GM19395 (cell line): ENCODE measurements at regions not wholly inside any gene's neighbourhood (a gene's known extent, or its start where the extent isn't known, plus 50 kb on each side); places are given as distances from the start of the nearest gene placed in this dataset.

Source experiments
- ATAC-seq: cut with Tn5 transposase; IDR thresholded peaks from one replicate; pipeline ENCODE4 v1.9.1; 2021; ENCODE audit warnings: mild to moderate bottlenecking, moderate library complexity; ENCODE audit not compliant: unreplicated experiment

DNA sequence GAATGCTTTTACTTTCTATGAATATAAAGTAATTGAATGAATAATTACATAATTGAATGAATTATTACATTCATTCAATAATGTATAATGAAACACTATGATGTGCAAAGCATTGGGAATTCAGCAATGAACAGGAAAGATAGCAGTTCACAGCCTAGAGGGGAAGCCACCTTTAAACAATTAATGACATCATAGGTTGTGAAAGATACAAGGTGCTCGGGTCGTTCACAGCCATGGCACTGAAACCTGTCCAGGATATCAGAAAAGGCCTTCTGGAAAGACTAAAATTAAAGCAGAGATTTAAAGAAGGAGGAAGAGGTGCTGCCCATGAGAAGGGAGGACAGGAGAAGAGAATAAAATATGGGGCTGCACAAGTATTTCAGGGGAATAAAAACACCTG, 171.4 kb upstream of the KLF4 start:
- ATAC-seq: no peak

DNA sequence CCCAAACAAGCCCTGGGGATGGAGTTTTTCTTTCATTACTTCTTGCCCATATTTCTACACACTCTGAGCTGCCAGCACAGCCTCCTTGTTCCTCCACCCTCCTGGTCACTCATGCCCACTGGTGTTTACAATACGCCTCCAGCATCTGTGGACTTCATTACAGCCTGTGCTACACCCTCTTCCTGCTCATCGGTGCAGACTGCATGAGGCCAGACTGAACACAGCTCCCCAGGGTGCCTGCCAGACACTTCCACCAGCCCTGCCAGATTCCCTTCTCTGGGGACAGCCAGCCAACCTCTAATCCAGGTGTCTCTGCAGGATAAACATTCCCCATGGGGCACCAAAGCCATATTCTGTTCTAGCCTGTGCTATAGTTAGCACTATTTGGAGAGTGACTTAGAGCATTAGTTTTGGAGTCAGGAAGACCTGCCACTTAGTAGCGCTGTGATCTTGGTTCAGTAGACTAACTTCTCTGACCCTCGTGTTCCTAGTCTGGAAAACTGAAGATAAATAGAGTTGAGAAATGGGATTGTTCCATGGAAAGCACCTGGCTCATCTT, 163.8 kb upstream of the KLF4 start:
- ATAC-seq: no peak

DNA sequence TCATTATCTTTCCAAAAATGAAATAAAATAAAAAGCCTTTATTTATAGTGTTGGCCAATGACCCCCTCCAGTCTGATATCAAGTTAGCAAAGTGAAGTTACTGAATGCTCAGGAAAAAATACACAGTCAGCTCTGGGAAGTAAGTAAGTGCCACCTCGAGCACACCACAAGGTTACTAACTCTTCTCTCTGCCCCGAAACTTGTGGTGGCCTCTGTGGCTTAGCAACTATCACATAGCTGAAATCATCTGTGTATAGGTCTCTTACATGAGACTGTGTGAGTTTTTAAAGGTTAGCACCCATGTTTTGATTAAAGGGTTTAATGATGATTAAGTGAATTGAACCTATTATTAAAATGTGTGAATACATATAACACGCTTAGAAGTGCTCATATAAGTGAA, 161.4 kb upstream of the KLF4 start:
- ATAC-seq: no peak

DNA sequence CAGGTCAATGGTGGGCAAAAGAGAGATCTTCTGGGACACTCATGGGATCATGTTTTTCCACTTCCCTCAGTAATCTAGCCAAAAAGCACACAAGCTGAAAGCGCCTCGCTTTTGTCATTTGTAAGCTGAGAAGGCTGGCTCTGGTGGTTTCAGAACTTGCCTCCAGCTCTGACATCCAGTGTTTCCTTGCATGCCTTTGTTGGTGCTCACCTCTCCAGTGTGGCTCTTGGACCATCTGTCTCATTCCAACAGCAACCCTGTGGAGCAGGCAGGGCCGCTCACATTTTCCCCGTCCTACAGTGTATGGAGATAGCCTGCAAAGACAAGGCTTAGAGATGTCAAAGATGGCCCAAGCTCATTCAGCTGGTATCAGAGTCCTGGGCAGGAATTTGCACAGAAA, 160.8 kb upstream of the KLF4 start:
- ATAC-seq: no peak

DNA sequence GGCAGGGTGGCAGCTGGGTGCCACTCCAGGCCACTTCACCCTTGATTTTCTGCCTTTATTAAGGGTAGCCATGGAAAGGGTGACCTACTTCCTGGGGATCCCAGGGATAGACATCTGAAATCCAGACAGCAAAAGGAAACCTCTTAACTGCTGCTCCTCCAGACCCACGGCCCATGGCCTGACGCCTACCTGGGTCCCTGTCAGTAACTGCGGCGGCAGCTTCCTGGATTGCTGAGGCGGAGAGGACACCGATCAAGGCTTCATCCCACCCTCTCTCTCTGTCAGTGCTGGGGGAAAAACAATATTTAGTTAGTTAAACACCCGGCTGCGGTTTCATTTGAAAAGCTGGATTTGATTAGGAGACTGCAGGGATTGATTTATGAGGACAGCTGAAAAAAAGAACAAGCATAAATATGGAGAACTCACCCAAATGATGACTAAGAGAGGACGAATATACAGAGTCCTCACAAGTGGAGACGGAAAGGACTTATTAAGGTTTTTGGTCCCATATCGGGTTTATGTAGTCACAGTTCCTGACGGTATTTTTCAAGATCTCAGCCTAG, 158.7 kb upstream of the KLF4 start:
- no peak for ATAC-seq

DNA sequence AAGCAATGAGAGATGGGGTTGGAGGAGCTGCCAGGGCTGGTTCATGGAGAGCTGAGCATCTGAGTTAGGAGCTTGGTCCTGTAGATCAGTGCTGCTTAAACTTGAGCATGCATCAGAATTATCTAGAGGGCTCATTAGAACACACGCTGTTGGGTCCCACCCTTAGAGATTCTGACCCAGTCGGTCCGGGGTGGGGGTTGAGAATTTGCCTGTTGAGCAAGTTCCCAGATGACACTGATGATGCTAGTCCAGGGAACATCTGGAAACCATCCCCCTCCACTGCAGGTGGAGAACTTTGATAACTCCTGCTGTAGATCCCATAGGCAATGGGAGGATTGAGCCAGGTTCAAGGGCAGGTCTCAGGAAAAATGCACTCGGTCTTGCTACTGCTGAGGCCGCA, 158.0 kb upstream of the KLF4 start:
- no peak for ATAC-seq

DNA sequence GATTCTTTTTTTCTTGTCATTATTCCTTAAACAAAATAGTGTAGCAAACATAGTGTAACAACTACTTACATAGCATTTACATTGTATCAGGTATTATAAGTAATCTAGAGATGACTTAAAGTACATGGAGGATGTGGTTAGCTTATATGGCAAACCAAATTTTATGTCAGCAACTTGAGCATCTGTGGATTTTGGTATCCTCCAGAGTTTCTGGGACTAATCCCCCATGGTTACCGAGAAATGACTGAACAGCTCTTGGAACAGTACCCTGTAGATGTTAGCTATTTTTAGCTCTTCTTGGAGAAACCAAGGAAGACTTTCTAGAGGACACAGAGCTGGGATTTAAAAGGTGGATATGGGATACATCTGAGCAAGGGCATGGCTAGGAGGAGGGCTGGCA, 157.6 kb upstream of the KLF4 start:
- no peak for ATAC-seq

DNA sequence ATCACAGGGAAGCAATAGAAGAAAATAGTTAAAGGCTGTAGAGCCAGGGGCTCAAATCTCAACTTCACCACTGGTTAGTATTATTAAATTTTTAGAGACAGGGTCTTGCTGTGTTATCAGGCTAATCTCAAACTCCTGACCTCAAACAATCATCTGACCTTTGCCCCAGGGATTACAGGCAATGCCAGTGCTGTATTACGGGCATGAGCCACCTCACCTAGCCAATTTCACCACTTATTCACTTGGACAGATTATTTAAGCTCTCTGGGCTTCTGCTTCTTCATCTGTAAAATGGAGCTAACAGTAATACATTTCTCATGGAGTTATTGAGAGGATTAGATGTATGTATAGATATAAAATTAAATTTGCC, 155.9 kb upstream of the KLF4 start:
- no peak for ATAC-seq

DNA sequence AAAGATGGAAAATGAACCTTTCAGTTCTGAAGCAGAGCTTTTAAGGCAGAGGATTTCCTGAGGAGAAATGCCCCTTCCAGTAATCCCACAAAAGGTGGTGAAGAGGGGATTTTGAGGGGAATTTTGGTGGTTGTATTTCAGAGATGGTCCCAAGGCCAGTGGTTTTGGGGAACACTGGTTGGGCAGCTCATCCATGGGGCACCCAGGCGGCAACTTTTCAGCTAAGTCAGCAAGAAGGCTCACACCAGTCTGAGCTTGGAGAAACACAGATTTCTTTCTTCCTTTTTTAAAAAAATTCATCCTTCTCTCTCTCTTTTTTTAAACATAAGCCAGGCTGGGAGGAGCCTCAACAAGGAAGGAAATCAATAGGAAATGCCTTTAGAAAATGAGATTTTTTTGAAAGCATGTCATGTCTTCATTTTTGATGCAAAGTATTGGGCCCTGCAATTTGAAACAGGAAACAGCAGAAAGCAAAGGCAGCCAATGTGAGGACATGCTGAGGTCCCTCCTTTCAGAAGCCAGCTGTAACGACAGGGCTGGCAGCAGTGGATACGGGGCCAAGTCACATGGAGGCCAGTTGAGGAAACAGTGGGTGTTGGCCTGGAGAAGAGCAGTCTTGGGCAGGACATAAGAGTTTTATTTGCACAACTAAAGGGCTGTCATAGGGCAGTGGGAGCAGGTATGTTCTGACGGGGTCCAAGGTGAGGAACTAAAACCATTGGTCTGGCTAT, 155.3 kb upstream of the KLF4 start:
- no peak for ATAC-seq

DNA sequence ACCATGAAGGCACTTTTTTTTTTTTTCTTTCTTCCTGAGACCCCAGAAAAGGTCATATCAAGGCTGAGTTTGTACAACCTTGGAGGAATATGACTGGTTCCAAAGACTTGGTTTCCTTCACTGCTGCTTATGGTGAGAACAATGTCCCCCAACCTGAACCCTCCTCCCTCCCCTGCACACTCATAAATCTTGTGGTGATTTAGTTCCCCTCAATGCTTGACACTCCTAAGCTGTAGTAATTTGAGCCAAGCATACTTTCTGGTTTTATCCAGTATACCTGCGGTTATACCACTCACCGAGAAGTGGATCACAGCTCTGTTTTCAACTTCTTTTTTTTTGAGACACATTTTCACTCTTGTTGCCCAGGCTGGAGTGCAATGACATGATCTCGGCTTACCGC, 149.9 kb upstream of the KLF4 start:
- no peak for ATAC-seq

DNA sequence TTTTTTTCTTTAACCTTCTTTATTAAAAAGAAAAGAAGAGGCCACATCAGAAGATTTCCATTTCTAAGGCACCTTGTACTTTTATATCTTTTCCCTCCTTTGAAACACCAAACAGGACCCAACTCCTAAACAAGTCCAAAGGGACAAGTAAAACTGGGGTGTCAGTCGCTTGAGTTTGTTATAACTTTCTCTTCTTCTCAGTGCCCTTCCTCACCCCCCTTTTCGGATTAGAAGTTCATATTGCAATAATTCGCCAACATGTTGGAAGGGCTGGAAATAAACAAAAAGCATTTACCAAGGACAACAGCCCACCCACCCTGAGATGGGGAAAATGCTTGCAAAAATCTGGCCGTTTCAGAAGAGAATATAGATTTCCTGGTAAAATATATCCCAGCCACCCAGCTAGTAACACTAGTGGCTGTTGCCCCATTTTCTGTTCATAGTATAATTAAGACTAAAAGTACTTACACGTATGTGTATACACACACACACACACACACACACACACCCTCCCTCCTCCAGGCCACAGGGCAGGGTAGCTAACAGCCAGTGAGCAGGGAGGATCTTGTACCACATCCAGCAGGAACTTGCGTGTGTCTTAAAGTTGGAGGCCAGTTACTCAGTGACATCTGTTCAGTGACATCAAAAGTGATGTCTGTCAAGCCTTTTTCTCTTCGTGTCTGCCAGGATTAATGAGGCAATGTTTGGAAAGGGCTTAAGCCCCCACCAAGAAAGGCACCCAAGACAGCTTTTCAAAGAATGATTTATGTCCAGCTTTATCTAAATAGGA, 149.1 kb upstream of the KLF4 start:
- ATAC-seq: no peak

DNA sequence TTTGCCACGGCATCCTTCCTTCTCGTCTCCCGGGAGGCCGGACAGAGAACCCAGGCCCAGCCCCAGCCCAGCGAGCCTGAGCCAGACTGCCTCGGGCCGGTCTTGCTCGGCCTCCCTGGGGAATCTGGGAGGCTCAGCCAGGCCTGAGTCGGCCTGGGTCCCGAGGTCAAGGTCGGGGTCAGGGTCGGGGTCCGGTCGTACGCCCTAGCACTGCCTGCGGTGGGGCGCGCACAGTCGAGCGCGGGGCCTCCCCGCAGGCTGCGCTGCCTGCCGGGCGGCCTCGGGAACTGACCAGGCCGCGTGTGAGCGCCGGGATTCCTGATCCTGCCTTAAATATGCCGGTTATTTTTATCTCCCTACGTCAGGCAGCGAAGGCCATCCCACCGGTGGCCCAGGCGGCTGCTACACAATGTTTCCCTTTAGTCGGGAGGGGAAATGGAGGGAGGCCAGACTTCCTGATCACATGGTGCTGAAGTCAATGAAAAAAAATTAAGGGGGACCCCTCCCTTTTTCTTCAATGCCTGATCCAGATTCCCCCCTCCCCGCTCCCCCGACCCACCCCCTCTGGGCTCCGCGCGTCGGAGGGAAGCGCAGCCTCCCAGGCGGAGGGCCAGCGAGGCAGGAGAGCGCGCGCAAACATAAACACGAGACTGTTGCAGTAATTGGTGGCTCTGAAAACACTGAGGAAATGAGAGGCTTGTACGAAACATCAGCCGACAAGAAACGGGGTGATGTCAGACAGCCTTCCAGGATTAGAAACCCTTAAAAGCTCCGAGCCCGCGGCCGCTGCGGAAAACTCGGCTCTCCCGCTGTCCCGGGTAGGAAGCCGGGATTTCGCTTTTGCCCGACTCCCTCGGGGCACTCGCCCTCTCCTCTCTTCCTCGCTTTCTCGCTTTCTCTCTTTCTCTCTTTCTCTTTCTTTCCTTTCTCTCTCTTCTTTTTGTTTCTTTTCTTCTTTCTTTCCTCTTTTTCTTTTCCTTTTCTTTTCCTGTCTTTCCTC, 148.2 kb upstream of the KLF4 start:
- no peak for ATAC-seq

DNA sequence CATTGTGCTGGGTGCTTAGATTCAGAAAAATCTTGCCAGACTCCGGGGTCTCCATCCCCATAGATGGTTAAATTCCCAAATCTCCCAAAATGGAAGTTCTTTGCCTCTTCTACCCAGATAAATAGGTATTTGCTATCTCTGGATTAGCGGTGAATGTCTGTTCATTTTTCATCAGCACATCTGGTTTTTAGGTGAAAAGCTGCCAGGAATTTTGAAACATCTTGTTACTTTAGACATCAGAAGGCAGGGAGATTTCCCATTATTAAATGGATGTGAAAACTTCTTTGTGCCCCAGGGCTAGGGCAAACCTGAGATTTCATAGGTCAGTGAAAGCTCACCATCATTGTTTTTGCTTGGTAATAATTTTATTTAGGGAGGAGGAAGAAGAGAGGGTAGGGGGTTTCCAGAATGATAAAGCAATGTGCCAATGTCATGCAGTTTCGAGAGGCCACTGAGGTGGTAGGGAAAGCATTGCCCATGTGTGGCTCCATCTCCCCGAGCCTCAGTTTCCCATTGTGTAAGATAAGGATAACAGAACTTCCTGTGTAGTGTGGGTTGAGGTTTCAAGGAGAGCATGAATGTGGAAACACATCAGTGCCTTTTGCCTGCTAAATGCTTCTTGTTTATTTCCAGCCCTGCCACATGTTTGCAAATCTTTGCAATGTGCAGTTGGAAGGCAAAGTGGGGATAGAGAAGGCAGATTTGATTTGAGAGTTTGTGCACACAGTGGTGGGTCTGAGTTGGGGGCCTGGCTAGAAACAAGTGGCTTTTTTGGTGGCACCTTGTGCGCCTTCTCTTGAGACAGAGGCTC, 147.2 kb upstream of the KLF4 start:
- no peak for ATAC-seq

DNA sequence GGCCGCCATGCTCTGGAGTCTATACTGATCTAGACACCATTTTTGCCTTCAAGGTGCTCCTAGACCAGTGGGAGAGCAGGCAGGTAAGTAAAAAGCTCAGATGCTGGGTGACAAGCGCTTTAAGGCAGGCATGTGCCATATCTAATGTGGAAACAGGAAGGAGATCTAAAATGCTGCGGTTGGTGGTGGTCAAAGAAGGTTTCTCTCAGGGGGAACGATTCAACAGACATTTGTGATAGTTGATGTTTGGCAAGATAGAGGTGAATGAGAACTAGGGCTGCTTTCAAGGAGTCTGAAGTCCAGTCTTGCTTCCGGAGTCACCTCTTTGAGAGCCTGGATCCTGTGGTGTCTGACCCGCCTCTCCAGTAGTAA, 146.2 kb upstream of the KLF4 start:
- ATAC-seq: no peak

DNA sequence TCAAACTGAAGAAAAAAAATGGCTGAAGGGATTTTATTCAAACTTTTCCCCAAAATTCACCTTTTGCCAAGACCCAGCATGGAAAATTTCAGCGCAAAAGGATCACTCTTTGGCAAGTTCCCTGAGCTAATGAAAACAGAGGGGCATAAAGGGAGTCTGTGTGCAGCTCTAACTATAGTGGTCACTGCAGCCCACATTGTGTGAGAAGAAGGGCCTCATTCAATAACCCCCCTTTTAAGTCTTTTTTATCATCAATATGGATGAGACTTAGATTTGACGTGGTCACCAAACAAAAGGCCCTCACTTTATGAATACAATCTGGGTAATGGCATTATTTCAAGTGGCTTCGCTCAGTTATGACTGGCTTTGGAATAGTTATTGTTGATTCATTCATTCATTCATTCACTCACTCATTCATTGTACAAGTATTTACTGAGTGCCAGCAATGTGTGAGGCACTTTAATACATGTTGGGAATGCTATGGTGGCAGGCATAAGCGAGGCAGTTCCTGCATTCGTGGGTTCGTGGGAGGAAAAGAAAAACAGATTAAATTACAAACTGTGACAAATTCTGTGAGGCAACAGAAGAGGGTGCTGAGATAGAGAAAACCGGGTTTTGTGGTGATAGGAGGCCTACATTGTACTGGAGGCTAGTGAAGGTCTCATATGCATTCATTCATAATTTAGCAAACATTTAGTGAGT, 145.7 kb upstream of the KLF4 start:
- no peak for ATAC-seq

DNA sequence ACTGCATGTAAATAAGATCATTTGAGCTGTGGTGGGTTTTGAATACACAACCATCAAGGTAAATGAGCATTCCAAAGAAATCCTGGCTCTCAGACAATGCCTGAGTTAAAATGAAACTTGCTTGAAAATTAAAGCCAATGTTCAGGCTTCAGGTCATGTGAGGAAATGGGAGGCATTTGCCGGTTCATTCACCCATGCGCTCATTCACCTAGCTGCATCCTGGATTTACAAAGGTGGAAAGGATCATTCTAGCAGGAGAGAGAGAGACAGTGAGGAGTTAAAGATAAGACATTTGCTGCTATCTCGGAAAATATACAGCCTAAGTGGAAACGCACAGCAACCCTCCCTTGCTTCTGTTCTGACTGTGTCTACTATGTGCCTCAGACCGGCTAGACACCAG, 143.8 kb upstream of the KLF4 start:
- no peak for ATAC-seq

DNA sequence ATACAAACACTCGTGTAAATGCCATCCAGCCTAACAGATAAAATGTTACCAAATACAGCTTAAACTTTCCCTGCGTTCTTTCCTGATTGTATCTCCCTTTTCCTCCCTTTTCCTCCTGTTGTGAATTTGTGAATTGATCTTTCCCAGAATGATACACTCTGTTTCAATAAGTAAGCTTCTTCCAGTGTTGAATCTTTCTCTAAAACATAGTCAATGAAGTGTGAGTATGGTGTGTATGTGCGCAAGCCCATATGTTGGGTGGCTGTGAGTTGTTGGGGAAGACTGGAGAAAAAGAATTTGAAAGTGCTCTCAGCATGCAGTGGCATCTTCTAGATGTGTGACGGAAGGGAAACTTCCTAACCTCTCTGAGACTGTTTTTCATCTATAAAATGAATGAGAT, 143.1 kb upstream of the KLF4 start:
- no peak for ATAC-seq

DNA sequence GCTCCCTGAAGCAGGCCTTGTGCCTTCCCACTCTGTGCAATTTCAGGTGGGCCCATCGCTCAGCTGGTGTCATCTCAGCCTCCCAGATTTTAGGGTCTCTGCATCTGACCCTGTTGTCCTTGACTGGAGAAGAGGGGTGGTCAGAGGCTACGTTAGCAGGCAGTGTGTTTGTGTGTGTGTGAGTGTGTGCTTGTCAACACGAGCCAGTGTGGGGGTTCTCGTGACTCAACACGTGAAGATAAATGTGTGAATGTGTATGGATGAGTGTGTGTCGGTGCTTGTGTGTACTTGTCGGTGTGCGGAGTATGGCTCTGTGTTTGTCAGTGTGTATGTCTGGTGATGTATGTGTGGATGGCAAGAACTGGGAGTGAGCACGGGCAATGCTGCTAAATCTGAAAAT, 142.6 kb upstream of the KLF4 start:
- no peak for ATAC-seq

DNA sequence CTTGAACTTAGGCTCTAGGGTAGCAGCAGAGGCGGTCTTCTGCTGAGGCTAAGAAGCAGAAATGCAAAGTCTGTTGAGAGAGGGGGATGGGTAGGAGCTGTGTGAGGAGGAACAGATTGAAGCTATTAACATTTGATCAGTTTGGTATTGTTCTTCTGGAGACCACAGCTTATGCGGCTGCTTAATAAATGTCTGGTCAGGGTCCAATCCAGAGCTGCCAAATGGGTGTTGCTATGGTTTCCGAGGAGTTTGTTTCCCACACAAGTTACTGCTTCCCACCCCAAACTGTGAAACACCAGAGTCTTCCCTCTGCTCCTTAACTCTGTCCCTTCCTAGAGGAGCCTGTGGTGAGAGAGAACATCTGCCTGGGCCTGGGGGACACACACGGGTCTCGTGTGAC, 142.2 kb upstream of the KLF4 start:
- ATAC-seq: no peak
